ENCODE measurements at regions not wholly inside any gene's neighbourhood (a gene's known extent, or its start where the extent isn't known, plus 50 kb on each side); places are given as distances from the start of the nearest gene placed in this dataset.
"Not testable (repeated sequence)": the region's sequence is repeated elsewhere in the genome, so short reads cannot be mapped to it uniquely, and the experiment has no call there.

DNA sequence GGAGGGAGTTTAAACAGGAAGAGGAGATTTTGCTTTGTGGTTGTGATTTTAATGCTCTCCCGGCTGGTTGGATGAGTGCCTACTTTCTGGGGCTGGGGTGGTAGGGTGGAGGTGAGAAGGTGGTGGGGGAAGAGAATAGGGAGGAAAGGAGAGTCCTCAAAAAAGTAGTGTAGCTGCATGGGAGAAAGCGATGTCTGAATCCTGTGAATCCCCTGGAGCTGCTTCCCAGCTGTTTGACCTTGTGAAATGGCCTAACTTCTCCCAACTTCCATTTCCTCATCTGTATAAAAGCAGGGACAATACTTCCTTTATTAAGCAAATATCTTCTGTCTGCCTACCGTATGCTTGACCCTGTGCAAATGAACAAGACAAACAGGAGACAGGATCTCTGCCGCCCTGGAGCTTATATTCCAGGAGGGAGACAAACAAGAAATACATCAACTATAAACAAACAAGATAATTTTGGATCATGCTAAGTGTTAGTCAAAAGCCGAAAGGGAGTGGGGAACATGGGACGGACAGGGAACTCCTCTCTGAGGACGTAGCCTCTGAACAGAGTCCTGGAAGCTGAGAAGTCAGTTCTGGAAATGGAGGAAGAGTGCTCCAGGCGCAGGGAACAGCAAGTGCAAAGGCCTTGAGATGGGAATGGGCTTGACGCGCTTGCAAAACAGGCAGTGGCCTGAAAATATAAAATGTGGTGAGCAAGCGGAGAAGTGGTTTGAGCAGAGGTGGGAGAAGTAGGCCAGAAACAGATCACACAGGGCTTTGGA lies 103.5 kb downstream of the SPRY4 start:
- H3K4me1 ChIP-seq (ENCODE audit: control insufficient read depth, insufficient read depth, low read length, poor library complexity, severe bottlenecking), result peaks cover 42% of the 10 kb centered on the region
- H3K4me3 ChIP-seq (ENCODE audit: extremely low read depth, insufficient read depth, low read length, poor library complexity, severe bottlenecking), result no peak overlapping the region
- H3K27ac ChIP-seq (ENCODE audit: low read depth, low read length, severe bottlenecking), result no peak overlapping the region
- no peaks in the 10 kb centered on the region for H3K9me3 ChIP-seq (ENCODE audit: control insufficient read depth, low read length)
- WGBS, 2 experiments (ENCODE audit: insufficient coverage in 2 of 2), result 82 to 88% methylated on average over 8 to 10 of the region's 11 CpGs
- no peaks in the 10 kb centered on the region for H3K36me3 ChIP-seq (ENCODE audit: control insufficient read depth, insufficient read depth, low read length)

DNA sequence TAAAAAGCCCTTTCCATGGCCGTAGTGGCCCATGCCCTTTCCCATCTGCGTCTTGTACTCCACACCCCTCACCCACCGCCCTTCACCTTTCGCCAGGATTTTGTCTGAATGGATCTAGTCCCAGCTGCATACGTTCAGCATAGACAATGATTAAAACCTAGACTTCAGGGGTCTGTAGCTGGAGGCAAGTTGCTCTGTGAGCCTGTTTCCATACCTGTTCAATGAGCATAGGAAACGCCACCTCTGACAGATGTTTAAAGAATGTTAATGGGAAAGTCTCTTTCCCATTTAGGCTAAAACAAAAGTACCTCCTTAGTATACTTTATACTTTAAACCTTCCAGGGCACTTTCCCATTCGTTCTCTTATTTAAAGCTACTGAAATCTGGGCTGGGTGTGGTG lies 105.7 kb downstream of the SPRY4 start:
- H3K36me3 ChIP-seq (ENCODE audit: control insufficient read depth, insufficient read depth, low read length), result no peaks in the 10 kb centered on the region
- H3K27ac ChIP-seq (ENCODE audit: low read depth, low read length, severe bottlenecking), result no peak overlapping the region
- H3K9me3 ChIP-seq (ENCODE audit: control insufficient read depth, low read length), result no peaks in the 10 kb centered on the region
- no peak overlapping the region for H3K4me3 ChIP-seq (ENCODE audit: extremely low read depth, insufficient read depth, low read length, poor library complexity, severe bottlenecking)
- 93 to 98% methylated on average over 5 of the region's 7 CpGs for WGBS, 2 experiments (ENCODE audit: insufficient coverage in 2 of 2)
- H3K4me1 ChIP-seq (ENCODE audit: control insufficient read depth, insufficient read depth, low read length, poor library complexity, severe bottlenecking), result peaks cover 41% of the 10 kb centered on the region

DNA sequence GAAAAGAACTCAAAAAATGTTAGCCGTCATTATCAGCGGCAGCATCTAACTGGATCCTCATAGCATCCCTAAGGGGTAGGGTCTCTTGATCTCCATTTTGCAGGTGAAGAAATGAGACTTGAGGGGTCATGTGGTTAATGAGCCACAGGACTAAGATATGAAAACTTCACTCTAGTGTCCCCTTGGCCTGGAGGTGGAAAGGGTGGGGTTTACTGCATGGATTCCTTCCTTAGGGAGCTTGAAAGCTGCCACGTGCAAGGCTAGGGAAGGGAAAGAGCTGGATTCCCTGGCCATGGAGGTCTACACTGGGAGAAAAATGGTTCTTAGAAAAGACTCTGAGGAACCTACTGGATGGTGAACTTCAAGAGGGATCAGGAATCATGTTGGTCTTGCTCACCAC lies 107.9 kb downstream of the SPRY4 start:
- Histone ChIP-seq H3K27ac (ENCODE audit: low read depth, low read length, severe bottlenecking) (no peak overlapping the region), H3K4me3 (ENCODE audit: extremely low read depth, insufficient read depth, low read length, poor library complexity, severe bottlenecking) (no peak overlapping the region), H3K9me3 (ENCODE audit: control insufficient read depth, low read length) (no peaks in the 10 kb centered on the region), H3K36me3 (ENCODE audit: control insufficient read depth, insufficient read depth, low read length) (no peaks in the 10 kb centered on the region), H3K4me1 (ENCODE audit: control insufficient read depth, insufficient read depth, low read length, poor library complexity, severe bottlenecking) (peaks cover 36% of the 10 kb centered on the region)
- 97 to 100% methylated on average over 3 of the region's 3 CpGs for WGBS, 2 experiments (ENCODE audit: insufficient coverage in 2 of 2)

DNA sequence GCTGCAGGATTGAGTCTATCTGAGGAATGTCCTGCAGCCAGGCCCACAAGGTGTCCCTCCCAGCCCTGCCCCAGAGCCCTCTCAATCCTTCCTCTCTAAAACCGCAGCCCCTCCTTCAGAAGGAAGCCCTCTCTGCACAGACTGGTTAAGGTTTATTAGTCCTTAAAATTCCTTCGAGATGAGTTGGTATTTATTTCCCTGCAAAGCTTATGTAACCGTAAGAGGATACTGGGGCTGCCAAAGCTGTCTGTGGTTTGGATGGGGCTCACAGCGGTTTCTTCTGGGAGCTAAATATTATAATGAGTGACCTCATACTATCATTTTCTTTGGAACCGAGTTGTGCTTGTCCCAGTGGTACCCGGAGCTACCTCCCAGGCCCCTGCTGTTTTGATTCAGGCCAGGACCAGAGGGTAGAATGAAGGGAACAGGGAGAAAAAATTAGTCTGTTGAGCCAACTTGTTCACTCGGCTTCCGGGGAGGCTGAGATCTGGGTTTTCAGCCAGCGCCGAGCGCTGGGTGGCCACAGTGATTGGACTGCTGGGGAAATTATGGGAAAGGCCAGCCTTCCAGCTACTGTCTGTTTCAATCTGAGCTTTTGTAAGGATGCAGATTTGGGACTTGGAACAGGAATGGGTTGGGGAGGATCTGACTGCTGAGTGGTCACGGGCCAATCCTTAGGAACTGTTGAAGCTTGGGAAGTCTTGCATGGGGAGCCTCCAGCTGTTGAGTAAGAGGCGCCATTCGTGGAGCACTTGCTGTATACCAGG lies 107.5 kb downstream of the NDFIP1 start:
- peaks cover 31% of the 10 kb centered on the region for H3K4me1 ChIP-seq (ENCODE audit: control insufficient read depth, insufficient read depth, low read length, poor library complexity, severe bottlenecking)
- no peaks in the 10 kb centered on the region for H3K36me3 ChIP-seq (ENCODE audit: control insufficient read depth, insufficient read depth, low read length)
- H3K9me3 ChIP-seq (ENCODE audit: control insufficient read depth, low read length), result no peaks in the 10 kb centered on the region
- WGBS, 2 experiments (ENCODE audit: insufficient coverage in 2 of 2), result 84 to 85% methylated on average over 10 to 11 of the region's 14 CpGs
- H3K27ac ChIP-seq (ENCODE audit: low read depth, low read length, severe bottlenecking), result peak overlapping the region; percentile 82
- H3K4me3 ChIP-seq (ENCODE audit: extremely low read depth, insufficient read depth, low read length, poor library complexity, severe bottlenecking), result no peak overlapping the region

DNA sequence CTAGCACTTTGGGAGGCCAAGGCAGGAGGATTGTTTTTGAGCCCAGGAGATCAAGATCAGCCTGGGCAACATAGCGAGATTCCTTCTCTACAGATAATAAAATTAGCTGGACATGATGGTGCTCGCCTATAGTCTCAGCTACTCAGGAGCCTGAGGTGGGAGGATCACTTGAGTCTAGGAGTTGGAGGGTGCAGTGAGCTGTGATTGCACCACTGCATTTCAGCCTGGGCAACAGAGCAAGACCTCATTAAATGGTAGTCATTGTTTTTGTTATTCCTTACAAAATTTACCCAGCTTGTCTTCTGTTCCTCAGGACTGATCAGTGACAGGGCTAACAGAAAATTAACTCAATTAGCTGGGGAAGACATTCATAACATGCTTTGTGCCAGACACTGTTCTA lies 104.5 kb downstream of the NDFIP1 start:
- Histone ChIP-seq H3K4me3 (ENCODE audit: extremely low read depth, insufficient read depth, low read length, poor library complexity, severe bottlenecking) (no peak overlapping the region), H3K27ac (ENCODE audit: low read depth, low read length, severe bottlenecking) (no peak overlapping the region), H3K36me3 (ENCODE audit: control insufficient read depth, insufficient read depth, low read length) (no peaks in the 10 kb centered on the region), H3K9me3 (ENCODE audit: control insufficient read depth, low read length) (no peaks in the 10 kb centered on the region), H3K4me1 (ENCODE audit: control insufficient read depth, insufficient read depth, low read length, poor library complexity, severe bottlenecking) (peaks cover 25% of the 10 kb centered on the region)
- 94 to 100% methylated on average over 2 of the region's 2 CpGs for WGBS, 2 experiments (ENCODE audit: insufficient coverage in 2 of 2)

DNA sequence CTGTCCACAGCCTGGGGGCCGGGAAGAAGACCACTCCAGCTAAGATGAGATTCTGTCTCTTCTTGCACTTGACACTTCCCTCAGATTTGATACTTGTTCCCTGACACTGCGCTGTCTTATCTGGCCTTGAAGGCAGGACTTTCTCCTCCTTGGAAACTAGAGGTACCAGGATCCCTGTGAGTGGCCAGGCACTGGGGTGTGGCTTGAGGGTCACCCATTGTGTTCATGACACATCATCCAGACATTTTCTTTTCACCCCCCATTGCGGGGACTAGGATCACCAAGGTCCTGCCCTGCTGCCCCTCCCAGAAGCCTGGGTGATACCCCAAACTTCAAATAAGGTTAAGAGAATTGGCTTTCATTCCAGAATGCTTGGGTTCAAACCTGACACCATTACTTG lies 103.3 kb downstream of the NDFIP1 start:
- Histone ChIP-seq H3K4me1 (ENCODE audit: control insufficient read depth, insufficient read depth, low read length, poor library complexity, severe bottlenecking) (peaks cover 19% of the 10 kb centered on the region), H3K9me3 (ENCODE audit: control insufficient read depth, low read length) (no peaks in the 10 kb centered on the region), H3K36me3 (ENCODE audit: control insufficient read depth, insufficient read depth, low read length) (no peaks in the 10 kb centered on the region), H3K27ac (ENCODE audit: low read depth, low read length, severe bottlenecking) (no peak overlapping the region), H3K4me3 (ENCODE audit: extremely low read depth, insufficient read depth, low read length, poor library complexity, severe bottlenecking) (no peak overlapping the region)
- WGBS, 2 experiments (ENCODE audit: insufficient coverage in 2 of 2), result 92 to 100% methylated on average over 3 of the region's 3 CpGs

DNA sequence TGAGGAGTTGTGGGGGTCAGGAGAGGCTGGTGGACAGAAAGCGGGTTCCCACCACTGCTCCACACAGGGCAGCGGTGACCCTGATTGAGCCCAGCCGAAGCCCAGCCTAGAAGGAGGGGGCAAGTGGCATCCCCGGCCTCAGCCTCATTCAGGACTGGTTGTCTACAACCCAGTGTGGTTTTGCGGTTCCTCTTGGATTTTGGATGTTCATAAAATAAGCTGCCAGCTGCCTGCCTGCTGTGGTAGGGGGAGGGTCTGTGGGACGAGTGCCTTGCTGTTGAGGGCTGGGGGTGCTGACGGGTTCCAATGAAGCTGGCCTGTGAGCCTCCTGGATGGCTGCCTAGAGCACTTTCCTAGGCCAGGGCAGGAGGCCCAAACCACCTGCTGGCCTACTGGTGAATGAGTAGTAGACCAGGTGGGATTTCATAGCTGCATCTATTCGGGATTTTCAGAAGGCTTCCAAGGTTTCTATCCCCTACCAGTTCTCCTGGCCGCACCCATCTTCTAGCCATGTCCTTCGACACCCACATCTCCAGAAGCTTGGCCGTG lies 102.4 kb downstream of the NDFIP1 start:
- H3K36me3 ChIP-seq (ENCODE audit: control insufficient read depth, insufficient read depth, low read length), result no peaks in the 10 kb centered on the region
- H3K4me1 ChIP-seq (ENCODE audit: control insufficient read depth, insufficient read depth, low read length, poor library complexity, severe bottlenecking), result peaks cover 10% of the 10 kb centered on the region
- H3K9me3 ChIP-seq (ENCODE audit: control insufficient read depth, low read length), result no peaks in the 10 kb centered on the region
- WGBS, 2 experiments (ENCODE audit: insufficient coverage in 2 of 2), result 98 to 100% methylated on average over 5 to 10 of the region's 11 CpGs
- no peak overlapping the region for H3K4me3 ChIP-seq (ENCODE audit: extremely low read depth, insufficient read depth, low read length, poor library complexity, severe bottlenecking)
- H3K27ac ChIP-seq (ENCODE audit: low read depth, low read length, severe bottlenecking), result no peak overlapping the region

DNA sequence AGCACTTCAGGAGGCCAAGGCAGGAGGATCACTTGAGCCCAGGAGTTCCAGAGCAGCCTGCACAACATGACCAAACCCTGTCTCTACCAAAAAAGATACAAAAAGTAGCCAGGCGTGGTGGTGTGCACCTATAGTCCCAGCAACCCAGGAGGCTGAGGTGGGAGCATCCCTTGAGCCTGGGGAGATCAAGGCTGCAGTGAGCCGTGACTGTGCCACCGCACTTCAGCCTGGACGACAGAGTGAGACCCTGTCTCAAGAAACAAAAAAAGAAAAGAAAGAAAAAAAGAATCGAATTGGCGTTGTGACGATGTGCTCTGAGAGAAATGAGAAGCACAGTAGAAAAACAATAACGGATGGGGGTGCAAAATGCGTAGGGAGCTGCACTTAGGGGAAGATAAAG lies 101.4 kb downstream of the NDFIP1 start:
- 86 to 94% methylated on average over 9 of the region's 9 CpGs for WGBS, 2 experiments (ENCODE audit: insufficient coverage in 2 of 2)
- H3K9me3 ChIP-seq (ENCODE audit: control insufficient read depth, low read length), result no peaks in the 10 kb centered on the region
- H3K4me1 ChIP-seq (ENCODE audit: control insufficient read depth, insufficient read depth, low read length, poor library complexity, severe bottlenecking), result peaks cover 5% of the 10 kb centered on the region
- H3K27ac ChIP-seq (ENCODE audit: low read depth, low read length, severe bottlenecking), result no peak overlapping the region
- H3K36me3 ChIP-seq (ENCODE audit: control insufficient read depth, insufficient read depth, low read length), result no peaks in the 10 kb centered on the region
- H3K4me3 ChIP-seq (ENCODE audit: extremely low read depth, insufficient read depth, low read length, poor library complexity, severe bottlenecking), result no peak overlapping the region

DNA sequence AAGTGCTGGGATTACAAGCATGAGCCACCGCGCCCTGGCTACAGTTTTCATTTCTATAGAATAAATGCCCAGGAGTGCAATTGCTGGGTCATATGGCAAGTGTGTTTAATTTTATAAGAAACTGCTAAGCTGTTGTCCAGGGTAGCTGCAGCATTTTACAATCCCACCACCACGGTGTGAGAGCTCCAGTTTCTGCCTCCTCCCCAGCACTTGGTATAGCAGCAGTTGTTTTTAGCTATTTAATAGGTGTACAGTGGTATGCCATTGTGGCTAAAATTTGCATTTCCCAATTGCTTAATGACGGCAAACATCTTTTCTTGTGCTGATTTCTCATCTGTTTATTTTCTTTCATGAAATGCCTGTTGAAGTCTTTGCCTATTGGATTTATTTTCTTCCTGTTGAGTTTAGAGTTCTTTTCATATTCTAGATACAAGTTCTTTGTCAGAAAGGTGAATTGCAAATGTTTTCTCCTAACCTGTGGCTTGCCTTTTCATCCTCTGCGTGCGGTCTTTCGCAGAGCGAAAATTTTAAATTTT lies 100.3 kb downstream of the NDFIP1 start:
- Histone ChIP-seq H3K27ac (ENCODE audit: low read depth, low read length, severe bottlenecking) (no peak overlapping the region), H3K4me3 (ENCODE audit: extremely low read depth, insufficient read depth, low read length, poor library complexity, severe bottlenecking) (no peak overlapping the region)
- 14 to 86% methylated on average over 1 to 2 of the region's 8 CpGs for whole genome bisulfite sequencing, 2 experiments (ENCODE audit: insufficient coverage in 2 of 2)

DNA sequence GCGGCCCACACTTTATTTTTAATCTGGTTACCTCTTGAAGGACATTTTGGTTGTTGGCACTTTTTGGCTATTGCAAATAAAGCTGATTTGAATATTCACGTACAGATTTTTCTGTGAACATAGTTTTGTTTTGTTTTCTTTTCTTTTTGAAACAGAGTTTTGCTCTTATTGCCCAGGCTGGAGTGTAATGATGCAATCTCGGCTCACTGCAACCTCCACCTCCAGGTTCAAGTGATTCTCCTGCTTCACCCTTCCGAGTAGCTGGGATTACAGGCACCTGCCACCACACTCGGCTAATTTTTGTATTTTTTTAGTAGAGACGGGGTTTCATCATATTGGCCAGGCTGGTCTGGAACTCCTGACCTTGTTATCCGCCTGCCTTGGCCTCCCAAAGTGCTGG lies 99.7 kb downstream of the NDFIP1 start:
- not testable (repeated sequence) for H3K4me1 ChIP-seq (ENCODE audit: control insufficient read depth, insufficient read depth, low read length, poor library complexity, severe bottlenecking); H3K9me3 ChIP-seq (ENCODE audit: control insufficient read depth, low read length); H3K36me3 ChIP-seq (ENCODE audit: control insufficient read depth, insufficient read depth, low read length); H3K4me3 ChIP-seq (ENCODE audit: extremely low read depth, insufficient read depth, low read length, poor library complexity, severe bottlenecking); H3K27ac ChIP-seq (ENCODE audit: low read depth, low read length, severe bottlenecking)
- WGBS, 2 experiments (ENCODE audit: insufficient coverage in 2 of 2), result 88 to 91% methylated on average over 3 to 5 of the region's 7 CpGs

More for the DNA sequence above, 100.3 kb downstream of the NDFIP1 start:
- Histone ChIP-seq H3K36me3 (ENCODE audit: control insufficient read depth, insufficient read depth, low read length) (no peaks in the 10 kb centered on the region), H3K4me1 (ENCODE audit: control insufficient read depth, insufficient read depth, low read length, poor library complexity, severe bottlenecking) (peaks cover 5% of the 10 kb centered on the region), H3K9me3 (ENCODE audit: control insufficient read depth, low read length) (no peaks in the 10 kb centered on the region)
